ENCODE measurements at regions not wholly inside any gene's neighbourhood (a gene's known extent, or its start where the extent isn't known, plus 50 kb on each side); places are given as distances from the start of the nearest gene placed in this dataset.
A peak's percentile ranks its signal among the peaks of the same experiment; 100 is the strongest.

GRCh38 chr15:29208836-29209235, 60.8 kb downstream of the NSMCE3 start:
- peak; percentile 53 for DNase-seq

DNA sequence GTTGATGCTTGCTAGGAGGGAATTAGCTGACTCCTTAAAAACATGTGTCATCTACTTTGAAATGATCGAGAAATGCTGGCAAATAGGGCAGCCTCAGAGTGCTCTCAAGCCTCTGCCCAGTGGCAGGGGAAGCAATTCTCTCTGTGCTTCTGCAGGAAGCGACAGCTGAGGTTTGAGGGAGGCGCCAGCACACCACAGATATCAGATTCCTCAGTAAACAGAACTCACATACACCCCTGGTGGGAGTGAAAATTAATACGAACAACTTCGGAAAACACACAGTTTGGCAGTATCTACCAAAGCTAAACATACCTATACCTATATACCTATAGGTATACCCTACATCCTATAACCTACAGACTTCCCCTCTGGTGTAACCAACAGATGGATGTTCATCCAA, 61.3 kb downstream of the NSMCE3 start:
- DNase-seq, result peak; percentile 84

DNA sequence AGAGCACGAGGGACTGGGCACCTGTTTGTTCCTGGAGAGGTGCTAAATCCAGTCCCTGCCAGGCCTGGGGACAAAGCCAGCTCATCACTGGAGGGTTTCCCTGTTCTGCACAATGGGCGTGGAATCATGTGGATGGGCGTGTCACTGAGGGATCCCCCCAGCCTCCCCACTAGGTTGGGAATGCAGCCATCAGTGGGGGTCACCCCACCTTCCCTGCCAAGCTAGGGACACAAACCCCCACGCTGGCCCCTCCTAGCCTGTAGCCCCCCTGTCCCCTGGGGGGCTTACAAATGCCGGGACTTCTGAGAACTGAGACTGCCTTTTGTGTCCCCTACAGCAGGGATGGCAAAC, 61.9 kb downstream of the NSMCE3 start:
- no peak for DNase-seq

DNA sequence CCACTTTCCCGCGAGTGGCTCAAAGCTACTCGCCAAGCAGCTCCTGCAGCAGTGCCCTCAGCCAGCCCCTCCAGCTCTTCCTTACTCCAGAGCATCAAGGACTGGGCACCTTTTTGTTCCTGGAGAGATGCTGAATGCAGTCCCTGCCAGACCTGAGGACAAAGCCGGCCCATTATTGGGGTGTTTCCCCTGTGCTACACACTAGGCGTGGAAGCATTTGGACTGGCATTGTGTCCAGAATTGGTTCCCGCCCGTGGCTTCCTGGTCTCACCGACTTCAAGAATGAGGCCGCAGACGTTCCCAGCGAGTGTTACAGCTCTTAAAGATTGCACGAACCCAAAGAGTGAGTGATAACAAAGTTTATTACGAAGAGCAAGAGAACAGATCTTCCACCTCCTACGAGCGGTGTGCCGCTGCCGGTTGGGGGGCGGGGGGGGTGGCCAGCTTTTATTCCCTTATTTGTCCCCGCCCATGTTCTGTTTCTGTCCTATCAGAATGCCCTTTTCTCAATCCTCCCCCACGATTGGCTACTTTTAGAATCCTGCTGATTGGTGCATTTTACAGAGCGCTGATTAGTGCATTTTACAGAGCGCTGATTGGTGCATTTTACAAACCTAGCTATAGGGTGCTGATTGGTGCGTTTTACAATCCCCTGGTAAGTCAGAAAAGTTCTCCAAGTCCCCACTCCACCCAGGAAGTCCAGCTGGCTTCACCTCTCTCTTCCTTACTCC, 62.4 kb downstream of the NSMCE3 start:
- no peak for DNase-seq

GRCh38 chr15:29205186-29205585, 64.4 kb downstream of the NSMCE3 start:
- DNase-seq, result no peak

DNA sequence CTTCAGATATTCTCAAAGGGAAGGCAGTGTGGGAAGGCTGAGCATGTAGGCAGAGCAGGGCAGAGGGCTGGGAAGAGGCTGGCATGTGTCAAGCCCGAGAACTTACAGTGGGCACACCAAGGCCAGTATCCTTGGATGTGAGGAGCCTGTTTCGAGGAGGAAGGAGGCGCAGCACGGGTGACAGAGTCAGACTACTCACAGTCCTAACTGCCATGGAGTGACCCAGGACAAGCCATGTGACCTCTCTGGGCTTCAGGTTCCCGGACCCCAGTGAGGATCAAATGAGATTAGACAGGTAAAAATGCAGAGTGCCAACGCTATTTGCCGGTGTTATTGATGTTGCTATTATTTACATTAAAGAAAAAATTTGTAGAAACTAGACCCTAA, 65.3 kb downstream of the NSMCE3 start:
- no peak for DNase-seq

DNA sequence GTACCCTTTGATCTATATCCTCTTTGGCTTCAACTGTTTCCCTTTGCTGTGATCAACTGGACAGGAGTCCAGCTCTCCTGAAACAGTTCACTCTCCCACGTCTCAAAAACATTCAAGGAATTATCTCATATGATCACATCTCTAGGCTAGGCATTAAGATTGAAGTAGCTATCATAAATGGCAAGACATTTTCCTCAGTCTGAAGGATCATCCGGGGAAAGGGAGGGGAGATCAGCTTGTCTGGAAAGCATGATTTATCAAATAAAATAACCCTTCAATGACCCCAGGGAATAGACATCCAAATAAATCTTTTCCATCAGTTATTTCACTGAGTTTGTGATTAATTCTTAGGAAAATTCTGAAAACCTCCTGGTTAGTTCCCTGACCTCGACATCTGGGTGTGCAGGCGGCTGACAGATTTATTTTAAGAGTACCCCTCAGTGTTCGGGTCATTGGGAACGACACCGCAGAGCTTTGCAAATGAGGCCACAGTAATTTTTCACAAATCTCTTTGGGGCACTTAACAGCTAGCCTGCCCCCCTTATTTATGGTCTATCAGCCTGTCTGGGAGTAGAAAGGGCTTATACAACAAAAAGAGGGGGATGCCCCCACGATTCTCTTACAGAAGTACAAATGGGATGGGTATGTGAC, 65.8 kb downstream of the NSMCE3 start:
- DNase-seq, result no peak

DNA sequence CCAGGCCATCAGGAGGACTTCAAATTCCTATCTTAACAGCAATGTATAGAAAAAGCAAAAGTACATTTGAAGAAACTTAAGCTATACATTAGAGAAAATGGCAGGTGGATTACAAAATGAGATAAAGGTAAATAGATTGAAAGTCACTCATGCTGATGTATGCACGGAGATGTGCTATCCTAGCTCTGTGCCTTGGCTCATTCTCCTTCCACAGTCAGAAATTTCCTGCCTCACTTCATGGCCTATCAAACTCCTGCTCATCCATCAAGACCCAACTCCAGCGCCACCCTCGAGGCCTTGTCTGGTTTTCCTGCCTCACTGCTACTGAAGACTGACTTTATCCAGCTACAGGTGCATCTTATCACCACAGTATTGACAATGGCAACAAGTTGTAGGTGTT, 72.9 kb downstream of the NSMCE3 start:
- no peak for DNase-seq

DNA sequence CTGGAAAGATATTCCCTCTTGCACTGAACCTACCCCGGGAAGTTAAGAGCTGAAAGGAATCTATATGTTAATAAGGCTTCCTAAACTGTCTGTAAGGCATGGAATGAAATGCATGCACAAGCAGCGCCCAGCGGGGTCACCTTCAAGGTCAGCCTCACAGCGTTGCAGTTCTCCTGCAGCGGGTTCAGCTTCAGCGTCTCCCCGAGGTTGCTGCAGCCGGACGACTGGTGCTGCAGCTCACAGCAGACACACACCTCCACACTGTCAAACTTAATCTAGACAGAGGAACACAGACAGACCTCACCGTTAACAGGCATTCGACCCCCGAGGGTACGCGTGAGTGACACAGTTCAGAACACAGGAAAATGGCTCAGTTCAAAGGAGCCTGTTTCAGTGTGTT, 73.3 kb downstream of the NSMCE3 start:
- no peak for DNase-seq

DNA sequence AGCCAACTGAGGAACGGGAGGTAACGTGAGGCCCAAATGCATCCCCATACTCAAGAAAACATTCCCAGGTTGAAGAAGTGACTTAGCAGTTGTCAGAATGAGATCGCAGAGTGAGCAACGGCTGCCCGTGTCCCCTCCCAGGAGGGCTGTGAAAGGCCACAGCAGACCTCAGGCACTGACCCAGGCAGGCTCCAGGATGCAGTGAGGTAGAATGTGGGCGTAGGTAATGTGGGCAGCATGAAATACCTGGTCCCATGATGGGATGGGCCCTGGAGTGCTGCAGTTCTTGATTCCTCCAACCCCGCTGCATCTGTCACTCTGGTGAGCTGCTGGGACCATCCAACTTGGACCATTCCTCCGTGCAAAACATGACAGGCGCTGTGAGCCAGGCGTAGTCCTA, 74.8 kb downstream of the NSMCE3 start:
- DNase-seq, result no peak

- DNase-seq, result no peak
Observed at GRCh38 chr15:29183071-29183831, 86.4 kb downstream of the NSMCE3 start.

DNA sequence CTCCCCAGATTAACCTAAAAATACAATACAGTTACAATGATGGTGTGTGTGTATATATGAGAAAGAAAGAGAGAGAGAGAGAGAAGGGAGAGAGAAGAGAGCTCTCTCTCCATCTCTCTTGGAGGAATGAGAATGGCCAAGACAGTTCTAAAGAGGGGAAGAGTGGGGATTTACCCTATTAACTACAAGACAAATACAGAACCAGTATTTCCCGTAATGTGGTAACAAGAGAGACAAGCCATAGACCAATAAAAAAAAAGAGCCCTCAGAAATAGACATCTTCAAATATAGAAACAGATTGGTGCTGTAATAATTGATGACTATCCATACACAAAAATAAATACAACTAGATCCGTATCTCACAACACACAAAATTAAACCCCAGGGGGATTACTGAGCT, 87.0 kb downstream of the NSMCE3 start:
- no peak for DNase-seq

DNA sequence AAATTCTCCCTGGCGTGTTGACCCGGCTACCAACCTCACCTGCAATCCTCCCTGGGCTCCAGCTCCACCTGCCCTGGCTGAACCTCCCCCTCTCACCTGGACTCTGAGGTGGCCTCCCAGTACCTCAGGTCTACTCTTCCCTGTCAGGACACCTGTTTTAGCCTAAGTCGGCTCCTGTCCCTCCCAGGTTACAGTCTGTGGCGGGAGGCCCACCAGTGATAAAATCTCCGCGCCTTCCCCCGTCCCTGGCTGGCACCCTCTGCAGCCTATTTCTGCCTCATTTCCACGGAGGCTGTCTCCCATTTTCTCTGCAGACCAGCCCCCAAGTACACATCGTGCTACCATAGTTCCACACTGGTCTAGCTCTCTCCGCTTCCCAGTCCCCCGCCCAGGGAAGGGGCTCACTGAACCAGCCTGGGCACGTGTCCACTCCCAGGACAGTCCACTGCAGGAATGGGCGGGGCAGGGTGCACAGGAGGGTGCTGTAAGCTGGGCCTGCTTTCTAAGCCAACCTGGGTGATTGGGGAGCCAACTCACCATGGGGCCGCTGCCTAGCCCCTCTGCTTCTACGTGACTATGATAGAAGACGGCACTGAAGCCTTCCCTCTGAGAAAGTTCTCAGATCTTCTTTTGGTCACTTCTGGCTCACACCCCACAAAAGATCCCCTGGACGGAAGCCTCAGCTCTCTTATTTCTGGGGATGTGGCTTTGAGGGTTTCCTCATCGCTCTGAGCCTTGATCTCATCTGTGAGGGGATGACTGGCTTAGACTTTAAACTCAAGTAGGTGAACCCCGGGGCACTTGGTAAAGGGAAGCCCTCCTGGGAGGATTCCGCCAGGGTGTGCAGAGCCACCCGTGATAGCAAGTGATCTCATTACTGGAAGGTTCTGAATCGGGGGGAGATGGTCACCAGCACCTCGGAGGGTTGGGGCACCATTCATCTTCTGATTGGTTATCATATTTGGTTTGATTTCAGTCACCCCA, 96.6 kb downstream of the NSMCE3 start:
- DNase-seq, result no peak

- no peak for DNase-seq
Observed at GRCh38 chr15:29170521-29170920, 99.1 kb downstream of the NSMCE3 start.
